GM23338 (cell line): ENCODE measurements at regions not wholly inside any gene's neighbourhood (a gene's known extent, or its start where the extent isn't known, plus 50 kb on each side); places are given as distances from the start of the nearest gene placed in this dataset.

ENCODE experiments used
- ATAC-seq: fragments of 200-7000 bp; cut with Tn5 transposase; 3 replicates; pipeline ENCODE4 v1.9.1; 2020
- DNase-seq: peaks from one replicate; pipeline ENCODE4 v3.0.0-alpha.2; 2015; ENCODE audit warnings: low spot score
- H2AFZ ChIP-seq: fragments of 200-600 bp; sonication (generic); 2 replicates; pipeline ENCODE4 v1.8.0; 2016; ENCODE audit warnings: antibody characterized with exemption, mild to moderate bottlenecking, moderate library complexity
- H3F3A ChIP-seq: fragments of 200-600 bp; sonication (generic); replicated peaks from 2 replicates; pipeline ENCODE4 v1.8.0; 2017; ENCODE audit warnings: antibody characterized with exemption, mixed run types, low read depth
- H3K27ac ChIP-seq: fragments of 200-600 bp; sonication (generic); 2 replicates; pipeline ENCODE4 v1.6.1; 2016; ENCODE audit warnings: low read depth
- H3K27me3 ChIP-seq: fragments of 200-600 bp; sonication (generic); 2 replicates; pipeline ENCODE4 v1.8.0; 2016; ENCODE audit warnings: mild to moderate bottlenecking, mixed run types, moderate library complexity; ENCODE audit not compliant: insufficient read depth
- H3K36me3 ChIP-seq: fragments of 200-600 bp; sonication (generic); 2 replicates; pipeline ENCODE4 v1.8.0; 2016; ENCODE audit warnings: mild to moderate bottlenecking; ENCODE audit not compliant: insufficient read depth
- H3K4me1 ChIP-seq: fragments of 200-600 bp; sonication (generic); 2 replicates; pipeline ENCODE4 v1.8.0; 2016; ENCODE audit warnings: mild to moderate bottlenecking, moderate library complexity; ENCODE audit not compliant: insufficient read depth
- H3K4me2 ChIP-seq: fragments of 200-600 bp; sonication (generic); 2 replicates; pipeline ENCODE4 v1.7.1; 2017; ENCODE audit warnings: mixed run types
- H3K4me3 ChIP-seq: fragments of 200-600 bp; sonication (generic); 2 replicates; pipeline ENCODE4 v1.6.1; 2016; ENCODE audit warnings: mixed run types
- H3K79me2 ChIP-seq: fragments of 200-600 bp; sonication (generic); replicated peaks from 2 replicates; pipeline ENCODE4 v1.8.0; 2017; ENCODE audit warnings: mild to moderate bottlenecking; ENCODE audit not compliant: insufficient read depth
- H3K9me2 ChIP-seq: fragments of 200-600 bp; sonication (generic); 2 replicates; pipeline ENCODE4 v1.8.0; 2017; ENCODE audit not compliant: insufficient read depth
- H4K20me1 ChIP-seq: fragments of 200-600 bp; sonication (generic); replicated peaks from 2 replicates; pipeline ENCODE4 v1.8.0; 2017; ENCODE audit warnings: mild to moderate bottlenecking; ENCODE audit not compliant: insufficient read depth
- H3K27ac Mint-ChIP-seq: 2 replicates; pipeline ENCODE4 v1.8.0; 2020; ENCODE audit warnings: inconsistent platforms, mild to moderate bottlenecking, moderate library complexity, mixed read lengths
- H3K27me3 Mint-ChIP-seq: 3 replicates; pipeline ENCODE4 v1.8.0; 2022; ENCODE audit warnings: low read depth, mild to moderate bottlenecking, moderate library complexity, mixed read lengths, inconsistent platforms; ENCODE audit not compliant: insufficient read depth, poor library complexity
- H3K36me3 Mint-ChIP-seq: 3 replicates; pipeline ENCODE4 v1.8.0; 2021; ENCODE audit warnings: low read depth, mild to moderate bottlenecking, inconsistent platforms, moderate library complexity, mixed read lengths
- H3K4me1 Mint-ChIP-seq: 3 replicates; pipeline ENCODE4 v1.8.0; 2020; ENCODE audit warnings: mild to moderate bottlenecking, inconsistent platforms, mixed read lengths
- H3K4me3 Mint-ChIP-seq: 3 replicates; pipeline ENCODE4 v1.8.0; 2021; ENCODE audit warnings: moderate library complexity, mild to moderate bottlenecking, inconsistent platforms, mixed read lengths
- H3K9me3 Mint-ChIP-seq: 3 replicates; pipeline ENCODE4 v1.8.0; 2020; ENCODE audit warnings: moderate library complexity, mild to moderate bottlenecking, inconsistent platforms, mixed read lengths
- CREB1 ChIP-seq: fragments of 250-450 bp; sonication (Bioruptor Pico); IDR thresholded peaks from 2 replicates; pipeline ENCODE4 v1.5.0; 2020; ENCODE audit warnings: low read depth, mild to moderate bottlenecking, moderate library complexity
- ETS1 ChIP-seq: IDR thresholded peaks from 2 replicates; pipeline ENCODE4 v1.6.1; 2016; ENCODE audit warnings: antibody characterized with exemption
- EZH2 ChIP-seq: fragments of 200-600 bp; sonication (generic); IDR thresholded peaks from one replicate; pipeline ENCODE4 v1.8.0; 2017; ENCODE audit warnings: antibody characterized with exemption, mild to moderate bottlenecking, low read depth; ENCODE audit not compliant: unreplicated experiment
- NANOG ChIP-seq: IDR thresholded peaks from 2 replicates; pipeline ENCODE4 v1.6.1; 2016; ENCODE audit warnings: antibody characterized with exemption, borderline replicate concordance
- ZNF114 ChIP-seq: fragments of 250-450 bp; sonication (Bioruptor Pico); IDR thresholded peaks from 2 replicates; pipeline ENCODE4 v1.5.0; 2020; ENCODE audit warnings: mild to moderate bottlenecking, moderate library complexity
- ZNF331 ChIP-seq: fragments of 250-450 bp; sonication (Bioruptor Pico); IDR thresholded peaks from 2 replicates; pipeline ENCODE4 v1.5.0; 2020; ENCODE audit warnings: low read depth, mild to moderate bottlenecking, moderate library complexity
- ZNF462 ChIP-seq: fragments of 250-450 bp; sonication (Bioruptor Pico); IDR thresholded peaks from 2 replicates; pipeline ENCODE4 v1.5.0; 2020; ENCODE audit warnings: mild to moderate bottlenecking, moderate library complexity

- Histone ChIP-seq H3K36me3 (no peaks in the 10 kb centered on the region), H3K27me3 (no peaks in the 10 kb centered on the region), H3K4me2 (no peak overlapping the region), H2AFZ (no peak overlapping the region), H3K27ac (no peak overlapping the region), H4K20me1 (no peaks in the 10 kb centered on the region), H3K4me3 (no peak overlapping the region), H3K4me1 (no peaks in the 10 kb centered on the region), H3F3A (no peaks in the 10 kb centered on the region), H3K79me2 (no peaks in the 10 kb centered on the region), H3K9me2 (0 out of 2 replicates have a peak, but pooled peaks cover 2% of the 10 kb centered on the region)
- Mint-ChIP-seq H3K4me1 (no peaks in the 10 kb centered on the region), H3K9me3 (peaks cover 76% of the 10 kb centered on the region), H3K4me3 (no peak overlapping the region), H3K27me3 (peaks cover 12% of the 10 kb centered on the region), H3K36me3 (peaks cover 44% of the 10 kb centered on the region), H3K27ac (no peak overlapping the region)
- TF ChIP-seq NANOG (no peak), EZH2 (no peak), CREB1 (CRISPR knock-in tag) (no peak), ZNF114 (CRISPR knock-in tag) (no peak), ETS1 (no peak)
- ATAC-seq = no peak
- no peak for DNase-seq
Measured at GRCh38 chr18:78650926-78651325, 328.7 kb upstream of the SALL3 start.

- 0 out of 2 replicates have a peak, but pooled peaks cover 2% of the 10 kb centered on the region for H3K9me2 ChIP-seq
- H3K4me3 ChIP-seq = no peak overlapping the region
- Mint-ChIP-seq H3K27ac (no peak overlapping the region), H3K36me3 (peaks cover 44% of the 10 kb centered on the region), H3K4me3 (no peak overlapping the region), H3K9me3 (peaks cover 76% of the 10 kb centered on the region), H3K27me3 (peaks cover 10% of the 10 kb centered on the region), H3K4me1 (no peaks in the 10 kb centered on the region)
- no peak overlapping the region for H3K4me2 ChIP-seq
- no peak for DNase-seq
- no peaks in the 10 kb centered on the region for H3K27me3 ChIP-seq
- H3K27ac ChIP-seq = no peak overlapping the region
- no peaks in the 10 kb centered on the region for H4K20me1 ChIP-seq
- H2AFZ ChIP-seq = no peak overlapping the region
- TF ChIP-seq ZNF462 (CRISPR knock-in tag) (no peak), ZNF331 (CRISPR knock-in tag) (no peak)
- ATAC-seq = no peak
- H3K36me3 ChIP-seq = no peaks in the 10 kb centered on the region
- no peaks in the 10 kb centered on the region for H3F3A ChIP-seq
- no peaks in the 10 kb centered on the region for H3K79me2 ChIP-seq
- H3K4me1 ChIP-seq = no peaks in the 10 kb centered on the region
Measured at GRCh38 chr18:78652001-78652545, 327.5 kb upstream of the SALL3 start.
